Esophagus (tissue), 2 donors: ENCODE measurements at regions not wholly inside any gene's neighbourhood (a gene's known extent, or its start where the extent isn't known, plus 50 kb on each side); places are given as distances from the start of the nearest gene placed in this dataset.
A peak's percentile ranks its signal among the peaks of the same experiment; 100 is the strongest.

ENCODE experiments used
- H3K27ac ChIP-seq, 2 donors: one replicate each; pipeline ENCODE4 v1.5.1; 2013; ENCODE audit warnings: low read depth in 2 of 2, mild to moderate bottlenecking in 2 of 2, inconsistent platforms in 1 of 2, low read length in 1 of 2, moderate library complexity in 1 of 2
- H3K27me3 ChIP-seq, 2 donors: one replicate each; pipeline ENCODE4 v1.6.1; 2013; ENCODE audit warnings: low read length in 2 of 2, control low read depth in 1 of 2, mild to moderate bottlenecking in 1 of 2; ENCODE audit not compliant: insufficient read depth in 2 of 2, control insufficient read depth in 1 of 2
- H3K36me3 ChIP-seq, 2 donors: one replicate each; pipeline ENCODE4 v1.6.1; 2013; ENCODE audit warnings: low read length in 1 of 2; ENCODE audit not compliant: control insufficient read depth in 2 of 2, insufficient read depth in 2 of 2
- H3K4me1 ChIP-seq, 2 donors: one replicate each; pipeline ENCODE4 v1.6.1; 2013; ENCODE audit warnings: low read length in 1 of 2; ENCODE audit not compliant: control insufficient read depth in 2 of 2, insufficient read depth in 2 of 2
- H3K4me3 ChIP-seq, 2 donors: one replicate each; pipeline ENCODE4 v1.5.1; 2013; ENCODE audit warnings: low read length in 2 of 2, mild to moderate bottlenecking in 2 of 2, low read depth in 1 of 2, moderate library complexity in 1 of 2
- H3K9me3 ChIP-seq, 2 donors: one replicate each; pipeline ENCODE4 v1.6.1; 2013; ENCODE audit warnings: mild to moderate bottlenecking in 2 of 2, low read depth in 1 of 2, low read length in 1 of 2, moderate library complexity in 1 of 2; ENCODE audit not compliant: control insufficient read depth in 2 of 2, insufficient read depth in 1 of 2
- WGBS, 2 donors: extraction: QIAGEN DNeasy Blood & Tissue Kit; methylation state at CpG; one replicate each; pipeline ENCODE4 v1.1.7; 2013; 5-methylcytosine and 5-hydroxymethylcytosine counted together
- donor health status: healthy with polysubstance abuse.
- donor health status: Bipolar disorder and iron deficiency.

DNA sequence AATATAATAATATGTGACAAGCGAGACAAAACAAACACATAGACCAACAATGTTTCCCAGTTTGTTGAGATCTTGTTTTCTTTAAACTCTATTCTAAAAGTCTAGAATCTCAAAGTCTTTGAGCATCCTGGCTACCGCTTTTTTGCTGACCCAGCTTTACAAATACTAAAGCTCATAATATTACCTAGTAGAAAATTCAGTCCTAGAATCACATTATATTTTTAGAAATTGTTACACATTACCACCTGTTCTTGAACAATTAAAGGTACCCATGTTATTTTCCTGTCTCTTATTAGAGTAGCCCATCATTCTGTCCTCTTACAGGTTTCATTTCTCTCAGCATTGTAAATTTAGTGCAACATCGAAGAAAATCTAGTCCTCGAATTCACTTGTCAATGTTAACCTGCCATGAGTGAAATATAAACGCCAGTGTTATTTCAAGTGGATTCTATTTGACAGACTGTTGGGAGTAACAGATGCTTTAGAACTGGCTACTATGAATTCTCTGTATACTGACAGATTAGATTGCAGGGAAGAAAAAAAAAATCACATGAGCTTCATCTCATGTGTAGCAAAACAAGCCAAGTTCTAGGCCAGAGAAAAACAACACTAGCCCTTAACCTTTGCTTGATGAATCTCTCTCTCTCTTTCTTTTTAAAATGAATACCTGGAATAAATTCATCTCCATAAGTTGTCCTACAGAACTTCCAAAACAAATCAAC lies 851.2 kb upstream of the ADAMTS5 start:
- H3K36me3 ChIP-seq: no peaks in the 10 kb centered on the region

GRCh38 chr21:27817074-27817473 lies 850.2 kb upstream of the ADAMTS5 start:
- Histone ChIP-seq H3K4me1 (no peaks in the 10 kb centered on the region), H3K4me3 (no peak overlapping the region), H3K9me3 (no peaks in the 10 kb centered on the region), H3K36me3 (no peaks in the 10 kb centered on the region), H3K27ac (peak overlapping the region in 1 of 2 donors; percentile 20), H3K27me3 (no peaks in the 10 kb centered on the region)
- 27 to 37% methylated on average over 1 of the region's 1 CpG for WGBS, 2 donors

More for the DNA sequence above, 851.2 kb upstream of the ADAMTS5 start:
- H3K4me1 ChIP-seq: no peaks in the 10 kb centered on the region
- no peak overlapping the region for H3K27ac ChIP-seq
- no peaks in the 10 kb centered on the region for H3K9me3 ChIP-seq
- H3K27me3 ChIP-seq: no peaks in the 10 kb centered on the region
- 82 to 88% methylated on average over 5 of the region's 5 CpGs for whole genome bisulfite sequencing, 2 donors
- no peak overlapping the region for H3K4me3 ChIP-seq

- H3K4me1 ChIP-seq: no peaks in the 10 kb centered on the region
- H3K27me3 ChIP-seq: no peaks in the 10 kb centered on the region
- H3K9me3 ChIP-seq: no peaks in the 10 kb centered on the region
- H3K36me3 ChIP-seq: no peaks in the 10 kb centered on the region
- H3K27ac ChIP-seq: no peak overlapping the region
- 75 to 78% methylated on average over 4 of the region's 4 CpGs for WGBS, 2 donors
- H3K4me3 ChIP-seq: no peak overlapping the region
Measured at GRCh38 chr21:27816301-27816700, 849.4 kb upstream of the ADAMTS5 start.

- H3K9me3 ChIP-seq: no peaks in the 10 kb centered on the region
- no peaks in the 10 kb centered on the region for H3K27me3 ChIP-seq
- 30 to 55% methylated on average over 1 of the region's 1 CpG for WGBS, 2 donors
- H3K36me3 ChIP-seq: no peaks in the 10 kb centered on the region
- H3K4me3 ChIP-seq: no peak overlapping the region
- H3K4me1 ChIP-seq: no peaks in the 10 kb centered on the region
- no peak overlapping the region for H3K27ac ChIP-seq
Measured at GRCh38 chr21:27814226-27814625, 847.3 kb upstream of the ADAMTS5 start.

- Histone ChIP-seq H3K4me1 (no peaks in the 10 kb centered on the region), H3K27me3 (no peaks in the 10 kb centered on the region), H3K9me3 (no peaks in the 10 kb centered on the region), H3K36me3 (no peaks in the 10 kb centered on the region), H3K27ac (no peak overlapping the region), H3K4me3 (no peak overlapping the region)
- WGBS, 2 donors: 50 to 64% methylated on average over 8 of the region's 8 CpGs
Measured at GRCh38 chr21:27813750-27814149, 846.9 kb upstream of the ADAMTS5 start.

GRCh38 chr21:27813344-27813743 lies 846.5 kb upstream of the ADAMTS5 start:
- Histone ChIP-seq H3K27me3 (no peaks in the 10 kb centered on the region), H3K27ac (no peak overlapping the region), H3K4me1 (no peaks in the 10 kb centered on the region), H3K9me3 (no peaks in the 10 kb centered on the region), H3K4me3 (no peak overlapping the region), H3K36me3 (no peaks in the 10 kb centered on the region)
- 75% methylated on average over 1 of the region's 1 CpG for WGBS, 2 donors

- Histone ChIP-seq H3K9me3 (no peaks in the 10 kb centered on the region), H3K4me1 (no peaks in the 10 kb centered on the region), H3K27ac (no peak overlapping the region), H3K36me3 (no peaks in the 10 kb centered on the region), H3K4me3 (no peak overlapping the region), H3K27me3 (no peaks in the 10 kb centered on the region)
- 85 to 92% methylated on average over 4 of the region's 4 CpGs for WGBS, 2 donors
Measured at GRCh38 chr21:27812279-27812678, 845.4 kb upstream of the ADAMTS5 start.

- Histone ChIP-seq H3K36me3 (no peaks in the 10 kb centered on the region), H3K4me1 (peaks cover 0 to 2% of the 10 kb centered on the region in 2 donors), H3K27me3 (no peaks in the 10 kb centered on the region), H3K27ac (no peak overlapping the region), H3K9me3 (no peaks in the 10 kb centered on the region), H3K4me3 (no peak overlapping the region)
Measured at GRCh38 chr21:27808923-27809322, 842.0 kb upstream of the ADAMTS5 start.

GRCh38 chr21:27807596-27807995 lies 840.7 kb upstream of the ADAMTS5 start:
- Histone ChIP-seq H3K27me3 (no peaks in the 10 kb centered on the region), H3K9me3 (no peaks in the 10 kb centered on the region), H3K36me3 (no peaks in the 10 kb centered on the region), H3K4me3 (no peak overlapping the region), H3K27ac (no peak overlapping the region), H3K4me1 (peaks cover 0 to 2% of the 10 kb centered on the region in 2 donors)
- WGBS, 2 donors: 89 to 90% methylated on average over 4 of the region's 4 CpGs

GRCh38 chr21:27806281-27806680 lies 839.4 kb upstream of the ADAMTS5 start:
- Histone ChIP-seq H3K36me3 (no peaks in the 10 kb centered on the region), H3K9me3 (no peaks in the 10 kb centered on the region), H3K27ac (no peak overlapping the region), H3K4me1 (peaks cover 0 to 2% of the 10 kb centered on the region in 2 donors), H3K27me3 (no peaks in the 10 kb centered on the region), H3K4me3 (no peak overlapping the region)
- 72 to 79% methylated on average over 5 of the region's 5 CpGs for WGBS, 2 donors
